GM21423 (cell line): ENCODE measurements at regions not wholly inside any gene's neighbourhood (a gene's known extent, or its start where the extent isn't known, plus 50 kb on each side); places are given as distances from the start of the nearest gene placed in this dataset.

Source experiments
- ATAC-seq: cut with Tn5 transposase; IDR thresholded peaks from one replicate; pipeline ENCODE4 v1.9.1; 2021; ENCODE audit warnings: mild to moderate bottlenecking, moderate library complexity; ENCODE audit not compliant: unreplicated experiment

DNA sequence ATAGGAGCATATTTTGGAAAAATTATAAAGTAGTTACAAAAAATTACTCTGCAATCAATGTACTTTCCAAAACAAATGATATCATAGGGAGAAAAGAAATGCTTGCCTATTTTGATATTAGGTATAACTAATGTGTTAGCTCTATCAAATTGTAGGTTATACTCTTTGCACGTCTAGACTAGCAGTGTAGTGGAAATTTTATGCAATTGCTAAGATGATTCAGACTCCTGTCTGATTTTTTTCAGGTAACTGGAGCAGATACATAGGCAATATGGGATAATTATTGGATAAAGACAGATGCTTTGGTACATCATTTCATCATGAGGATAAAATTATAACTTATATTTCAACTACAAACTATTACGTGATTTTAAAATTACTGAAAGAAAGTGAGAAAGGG, 918.3 kb downstream of the EPHA4 start:
- no peak for ATAC-seq

DNA sequence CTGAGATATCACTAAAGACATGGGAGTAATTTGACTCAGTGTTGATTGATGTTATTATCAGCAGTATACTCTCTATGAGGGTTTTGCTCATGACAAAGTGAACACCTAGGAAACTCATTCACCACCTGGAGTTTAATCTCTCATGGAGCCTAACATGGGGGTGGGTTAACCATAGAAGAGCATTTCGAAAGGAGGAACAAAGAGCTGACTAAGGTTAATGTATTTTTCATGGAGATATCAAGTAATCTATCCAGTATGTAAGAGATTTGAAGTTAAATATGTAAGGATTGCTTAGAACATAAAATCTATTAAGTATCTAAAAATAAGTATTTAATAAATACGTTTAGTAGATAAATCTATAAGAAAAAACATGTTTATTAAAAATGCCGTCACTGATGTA, 917.8 kb downstream of the EPHA4 start:
- no peak for ATAC-seq

DNA sequence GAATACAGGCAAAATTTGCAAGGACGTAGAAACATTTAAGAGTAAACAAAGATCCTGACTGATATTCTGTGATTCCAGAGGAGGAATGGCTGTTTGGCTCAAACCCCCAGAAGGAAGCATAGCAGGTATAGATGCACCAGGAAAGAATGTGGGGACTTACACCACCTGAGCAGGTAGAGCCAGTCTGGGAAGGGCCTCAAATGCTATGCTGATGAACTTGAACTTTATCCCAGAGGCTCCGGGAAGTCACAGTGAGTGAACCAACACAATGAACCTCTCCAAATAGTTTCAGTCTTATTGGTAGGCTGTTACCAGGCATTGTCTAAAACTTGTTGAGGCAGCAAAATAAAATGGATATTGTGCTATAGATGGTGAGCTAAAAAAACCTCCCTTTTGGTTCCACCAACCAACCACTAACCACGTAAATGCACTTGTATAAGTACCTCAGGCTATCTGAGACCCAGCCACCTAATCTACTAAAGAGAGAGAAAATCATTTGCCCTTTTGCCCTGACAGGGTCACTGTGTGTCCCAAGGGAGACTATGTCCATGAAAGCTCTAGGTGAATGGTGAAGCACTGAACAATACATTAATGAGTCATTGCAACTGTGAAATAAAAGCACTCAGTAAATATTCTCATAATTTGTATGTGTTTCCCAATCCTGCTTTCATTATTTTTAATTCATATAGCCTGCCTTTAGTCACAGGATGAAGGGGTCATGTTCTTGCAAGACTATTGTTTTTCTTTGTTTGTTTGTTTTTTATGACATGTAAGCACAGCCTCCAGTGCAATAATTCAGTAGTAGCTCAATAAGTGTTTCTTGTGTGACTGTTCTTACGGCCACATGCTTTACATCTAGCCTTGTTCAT, 911.6 kb downstream of the EPHA4 start:
- no peak for ATAC-seq

DNA sequence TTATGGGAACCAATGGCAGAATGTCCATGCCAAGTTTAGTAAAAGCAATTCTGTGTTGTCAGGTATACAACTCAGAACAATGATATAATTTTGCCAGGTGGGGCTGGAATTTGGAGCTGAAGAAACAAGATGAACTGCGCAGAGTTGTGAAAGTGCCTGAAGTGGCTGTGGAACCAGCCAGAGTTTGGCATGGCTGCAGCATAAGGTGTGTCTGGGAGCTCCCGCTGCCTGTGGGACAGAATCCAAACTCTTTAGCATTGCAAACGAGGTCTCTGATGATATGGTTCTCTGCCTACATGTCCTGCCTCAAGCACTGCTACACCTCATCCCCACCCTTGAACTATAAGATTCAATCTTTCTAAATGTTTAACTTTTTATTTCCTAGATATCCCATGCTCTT, 909.7 kb downstream of the EPHA4 start:
- ATAC-seq, result no peak

DNA sequence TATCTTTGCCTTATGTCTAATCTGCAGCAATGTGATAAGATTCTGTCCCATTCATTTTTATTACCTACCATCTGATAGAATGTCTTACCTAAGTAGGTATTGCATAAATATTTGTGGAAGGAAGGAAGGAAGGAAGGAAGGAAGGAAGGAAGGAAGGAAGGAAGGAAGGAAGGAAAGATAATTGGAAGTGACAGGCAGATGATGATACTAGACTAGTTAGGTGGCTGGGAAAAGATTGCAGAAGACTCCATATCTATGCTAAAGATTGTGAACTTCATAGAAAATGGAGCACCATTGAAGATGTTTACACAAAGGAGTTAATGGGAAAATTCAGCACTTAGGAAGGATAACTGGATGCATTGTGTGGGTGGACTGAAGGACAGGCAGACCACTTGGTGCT, 909.0 kb downstream of the EPHA4 start:
- ATAC-seq, result no peak

DNA sequence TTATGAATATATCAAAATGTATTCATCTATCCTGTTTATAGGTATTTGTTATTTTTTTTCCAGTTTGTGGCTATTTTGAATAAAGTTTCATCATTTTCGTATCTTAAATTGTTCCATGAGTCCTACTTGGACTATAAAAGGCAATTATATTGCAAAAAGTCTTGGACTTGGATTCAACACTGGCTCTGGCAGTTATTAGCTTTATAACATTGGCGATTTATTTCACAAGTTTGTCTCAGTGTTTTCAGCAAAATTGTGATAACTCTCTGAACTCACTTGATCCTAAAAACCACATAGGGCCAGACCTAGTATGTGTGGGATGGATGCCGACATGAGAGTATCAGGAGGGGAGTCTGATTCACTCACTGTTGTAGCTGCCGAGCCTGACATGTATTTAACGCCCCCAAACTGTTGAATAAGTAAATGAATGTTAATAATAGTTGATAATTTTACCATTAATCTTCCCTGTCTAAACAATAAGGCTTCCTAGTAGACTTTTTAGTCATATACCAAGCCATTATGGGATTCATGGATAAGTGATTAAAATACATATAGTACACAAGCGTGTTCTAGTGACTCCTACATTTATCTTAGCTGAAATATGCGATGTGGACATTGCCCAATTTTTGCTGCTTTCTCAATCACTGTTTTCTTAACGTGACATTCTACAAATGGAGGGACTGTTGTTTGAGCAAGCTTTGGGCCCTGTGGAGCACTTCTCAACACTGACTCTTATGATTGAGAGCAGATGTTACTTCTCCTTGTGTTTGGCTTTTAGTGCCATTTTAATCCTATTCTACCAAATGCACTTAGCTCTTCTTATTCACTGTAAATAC, 907.6 kb downstream of the EPHA4 start:
- no peak for ATAC-seq

DNA sequence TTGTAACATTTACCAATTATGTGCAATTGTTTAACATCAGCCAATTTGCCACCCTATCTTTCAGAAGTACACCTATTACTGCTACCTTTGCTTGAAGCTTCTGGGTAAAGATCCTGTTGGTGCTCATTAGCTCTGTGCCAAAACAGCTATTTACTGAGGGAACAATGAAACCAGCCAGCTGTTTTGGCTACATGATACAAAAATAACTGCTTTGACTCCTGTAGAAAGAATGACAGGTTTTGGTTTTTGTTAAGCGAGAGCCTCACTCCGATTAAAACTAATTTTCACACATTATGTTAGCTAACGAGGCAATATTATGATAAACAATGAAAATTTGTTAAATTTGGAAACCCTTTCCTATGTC, 907.0 kb downstream of the EPHA4 start:
- no peak for ATAC-seq

DNA sequence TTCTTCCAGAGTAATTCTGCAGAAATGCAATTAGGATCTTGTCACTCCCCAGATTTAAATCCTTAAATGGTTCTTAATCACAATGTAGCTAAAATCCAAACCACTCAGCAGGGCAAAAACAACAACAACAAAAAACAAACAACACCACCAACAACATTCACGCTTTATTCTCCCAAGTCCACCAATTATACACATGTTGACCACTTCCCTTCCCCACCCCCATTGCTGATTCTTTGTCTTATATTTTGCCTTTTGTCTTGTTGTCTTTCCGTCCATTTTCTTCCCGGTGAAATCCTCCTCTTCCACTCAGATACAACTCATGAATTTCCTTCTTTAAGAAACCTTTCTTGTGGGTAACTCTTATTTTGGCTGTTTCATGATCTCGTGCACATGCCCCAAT, 902.8 kb downstream of the EPHA4 start:
- ATAC-seq, result no peak

DNA sequence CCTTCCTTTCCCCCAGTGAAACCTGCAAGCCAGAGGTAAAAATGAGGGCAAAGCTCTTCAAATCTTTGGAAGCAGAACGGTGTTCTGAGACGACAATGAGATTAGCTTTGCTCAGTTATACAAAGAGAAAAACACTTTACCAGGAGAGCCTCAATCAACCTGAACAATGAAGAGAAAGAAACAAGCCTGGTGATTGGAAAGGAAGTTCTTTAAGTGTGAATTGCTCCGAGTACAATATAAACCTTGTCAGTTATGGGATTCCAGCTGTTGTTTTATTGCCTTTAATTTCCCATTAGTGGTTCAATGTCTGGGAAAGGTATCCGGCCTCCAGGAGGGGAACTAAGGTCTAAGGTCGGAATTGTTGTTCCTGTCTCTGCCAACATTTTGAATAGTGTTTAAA, 901.6 kb downstream of the EPHA4 start:
- ATAC-seq, result no peak

DNA sequence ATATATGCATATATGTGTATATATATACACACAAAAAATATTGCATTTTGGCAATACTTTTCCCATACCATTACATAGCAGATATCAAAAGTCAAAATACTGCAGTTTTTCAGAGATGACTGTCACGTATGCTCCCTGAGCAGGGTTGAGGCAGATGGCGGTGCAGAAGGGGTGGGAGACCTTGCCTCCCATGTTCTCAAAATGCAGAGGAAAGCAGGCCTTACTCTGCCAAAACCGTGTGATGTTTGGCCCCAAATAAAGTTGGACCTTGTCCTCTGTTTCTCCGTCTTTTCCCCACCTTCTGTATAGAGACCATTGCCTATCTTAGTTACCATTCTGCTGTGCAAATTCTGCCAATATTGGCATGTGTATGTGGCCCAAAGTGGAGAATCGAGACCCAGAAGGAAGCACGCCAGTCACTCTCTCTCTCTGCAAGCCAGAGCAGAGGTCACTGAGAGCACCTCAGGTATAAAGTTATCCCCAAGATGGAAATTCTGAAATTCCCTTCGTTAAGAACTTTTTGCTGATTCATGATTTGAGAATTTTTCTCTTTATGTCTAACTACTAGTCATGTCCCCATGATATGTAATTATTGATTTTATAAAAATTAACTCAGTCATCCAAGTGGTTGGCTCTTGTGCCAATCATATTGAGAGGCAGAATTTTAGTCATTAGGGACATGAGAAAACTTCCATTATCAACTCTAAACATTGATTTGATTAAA, 898.8 kb downstream of the EPHA4 start:
- no peak for ATAC-seq

DNA sequence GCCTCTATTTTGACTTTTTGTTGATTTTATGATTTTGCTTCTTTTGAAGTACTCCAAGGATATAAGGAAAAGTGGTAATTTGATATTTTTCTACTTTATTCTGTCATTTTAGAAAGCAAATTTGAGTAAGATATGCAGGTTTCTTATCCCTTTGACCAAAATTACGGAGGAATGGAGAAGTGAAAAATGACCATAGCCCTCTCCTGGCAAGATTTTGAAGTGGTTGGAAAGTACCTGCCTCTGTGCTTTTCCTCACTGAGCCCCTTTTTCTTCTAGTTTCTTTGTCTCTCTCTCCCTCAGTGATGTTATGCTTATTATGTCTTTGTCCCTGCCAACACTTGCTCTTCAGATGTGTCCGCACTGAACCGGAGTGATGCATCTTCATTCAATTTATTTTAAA, 898.1 kb downstream of the EPHA4 start:
- peak; percentile 71 for ATAC-seq

DNA sequence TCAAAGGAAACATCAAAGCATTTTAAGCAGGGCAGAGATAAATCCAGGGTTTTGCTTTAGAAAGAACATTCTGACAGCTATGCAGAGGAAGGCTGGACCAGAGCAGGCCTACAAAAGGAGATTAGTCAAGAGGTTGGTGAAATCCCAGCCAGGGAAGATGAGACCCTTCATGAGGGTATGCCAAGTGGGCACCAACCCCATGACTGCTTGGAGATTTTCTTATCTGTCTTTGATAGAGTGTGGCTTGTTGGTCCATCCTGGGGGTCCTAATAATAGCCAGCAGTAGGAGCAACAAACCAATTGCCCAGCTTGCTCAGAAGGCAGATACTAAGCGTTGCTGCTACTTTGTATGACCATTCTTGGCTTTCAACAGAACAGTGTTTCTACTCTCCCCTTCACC, 895.4 kb downstream of the EPHA4 start:
- ATAC-seq, result no peak

DNA sequence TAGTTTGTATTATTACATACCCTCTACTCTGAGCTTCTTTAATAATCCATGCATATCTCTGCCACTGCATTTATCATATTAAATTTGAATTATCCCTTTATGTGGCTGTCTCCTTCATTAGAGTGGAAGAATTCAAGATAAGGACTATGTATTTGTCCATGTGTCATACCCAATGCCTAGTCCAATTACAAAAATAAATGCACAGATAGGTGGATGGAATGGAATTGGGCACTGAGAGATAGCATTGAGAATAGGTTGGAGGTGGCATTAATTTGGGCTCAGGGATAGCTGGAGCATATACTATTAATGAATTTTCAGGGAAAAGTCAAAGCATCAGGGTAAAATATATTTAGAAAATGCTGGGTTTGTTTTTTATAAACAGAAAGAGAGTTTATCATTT, 893.2 kb downstream of the EPHA4 start:
- ATAC-seq, result no peak

DNA sequence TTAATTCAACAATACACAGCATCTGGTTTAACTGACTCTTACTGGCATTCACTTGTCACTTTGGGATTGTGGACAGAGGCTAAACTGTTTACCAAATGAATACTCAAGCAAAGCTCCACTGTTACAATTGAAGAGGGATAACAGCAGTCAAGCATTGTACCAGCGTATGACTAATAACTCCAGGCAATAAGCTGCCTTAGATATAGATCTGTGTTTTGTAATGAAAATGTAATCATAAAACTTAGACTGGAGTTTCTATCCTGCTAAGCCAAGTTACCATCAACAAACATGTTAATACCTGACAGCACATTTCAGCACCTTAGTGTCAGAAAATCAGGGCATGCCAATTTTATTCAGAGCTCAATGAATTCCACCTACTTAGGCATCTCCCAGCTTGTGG, 889.5 kb downstream of the EPHA4 start:
- no peak for ATAC-seq

DNA sequence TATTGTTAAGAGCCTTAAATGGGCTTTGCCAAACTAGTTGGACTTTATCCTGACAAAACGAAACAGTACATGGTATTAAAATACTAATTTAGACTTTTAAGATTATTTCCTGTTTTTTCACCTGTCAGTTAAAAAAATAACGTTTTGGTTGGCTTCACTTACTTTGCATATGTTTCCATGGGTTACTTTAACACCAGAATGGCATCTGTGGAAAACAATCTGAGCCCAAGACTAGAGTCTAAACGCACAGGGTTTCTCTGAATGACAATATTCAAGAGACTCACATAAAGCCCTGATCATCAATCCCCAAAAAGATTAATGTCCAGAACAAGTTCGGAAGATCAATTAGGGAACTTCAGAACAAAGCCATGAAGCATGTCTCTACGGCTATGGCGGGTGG, 888.0 kb downstream of the EPHA4 start:
- no peak for ATAC-seq

DNA sequence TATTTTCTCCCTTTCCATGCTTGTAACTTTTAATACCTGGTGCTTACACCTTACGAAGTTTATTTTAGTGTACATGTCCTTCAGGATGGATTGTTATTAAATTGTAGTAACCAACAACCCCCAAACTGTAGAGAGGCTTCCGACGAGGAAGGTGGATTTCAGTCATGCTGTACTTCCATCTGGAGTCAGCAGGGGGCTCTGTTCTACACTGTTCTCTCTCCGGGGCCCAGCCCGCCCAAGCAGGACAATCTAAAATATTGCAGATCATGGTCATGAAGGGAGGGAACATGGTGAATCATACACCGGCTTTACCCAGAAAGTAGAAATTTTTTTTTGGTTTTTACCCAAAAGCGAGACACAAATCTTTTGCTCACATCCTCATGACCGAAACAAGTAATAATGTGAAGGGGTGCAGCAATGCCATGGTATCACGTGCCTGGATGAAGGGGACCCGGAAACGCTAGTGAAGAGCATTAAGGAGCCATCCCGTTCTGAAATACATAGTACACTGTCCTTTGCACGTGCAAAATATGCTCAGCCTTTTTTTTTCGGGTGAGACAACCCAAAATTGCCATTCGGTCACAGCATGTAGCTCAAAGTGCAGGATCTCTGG, 884.8 kb downstream of the EPHA4 start:
- peak; percentile 89 for ATAC-seq

DNA sequence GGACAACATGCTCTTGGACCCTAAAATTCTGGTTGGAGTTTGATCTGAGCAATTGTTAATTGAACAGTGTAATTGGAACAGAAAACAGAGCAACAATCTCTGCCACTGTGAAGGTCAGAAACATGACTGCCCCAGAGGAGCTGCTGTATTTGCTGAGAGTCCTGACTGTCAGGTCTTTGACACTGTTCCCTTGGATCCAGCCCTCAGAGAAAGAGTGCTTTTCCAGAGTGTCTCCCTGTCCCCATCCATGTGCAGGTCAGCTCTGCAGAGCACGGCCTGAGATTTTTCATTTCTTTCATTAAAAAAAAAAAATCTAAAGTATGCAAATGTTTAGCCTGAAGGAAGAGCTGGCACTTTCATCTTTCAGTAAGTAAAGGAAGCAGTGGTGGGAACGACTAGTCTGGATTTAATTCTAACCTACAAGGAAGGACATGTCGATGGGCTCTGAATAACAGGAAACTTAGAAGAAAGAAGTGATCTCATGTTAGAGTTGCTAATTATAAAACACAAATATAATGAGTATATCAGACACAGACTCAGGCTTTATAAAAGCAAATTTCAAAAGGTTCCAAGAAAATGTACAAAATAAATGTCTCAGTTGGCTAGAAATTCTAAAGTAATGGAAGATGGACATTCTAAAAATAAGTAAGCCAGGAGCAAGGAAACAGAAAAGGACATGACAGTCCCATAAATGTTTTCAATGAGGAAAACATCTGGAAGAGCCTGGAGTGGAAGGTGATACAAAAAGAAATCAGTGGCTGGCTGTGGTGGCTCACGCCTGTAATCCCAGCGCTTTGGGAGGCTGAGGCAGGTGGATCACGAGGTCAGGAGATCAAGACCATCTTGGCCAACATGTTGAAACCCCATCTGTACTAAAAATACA, 876.5 kb downstream of the EPHA4 start:
- no peak for ATAC-seq

DNA sequence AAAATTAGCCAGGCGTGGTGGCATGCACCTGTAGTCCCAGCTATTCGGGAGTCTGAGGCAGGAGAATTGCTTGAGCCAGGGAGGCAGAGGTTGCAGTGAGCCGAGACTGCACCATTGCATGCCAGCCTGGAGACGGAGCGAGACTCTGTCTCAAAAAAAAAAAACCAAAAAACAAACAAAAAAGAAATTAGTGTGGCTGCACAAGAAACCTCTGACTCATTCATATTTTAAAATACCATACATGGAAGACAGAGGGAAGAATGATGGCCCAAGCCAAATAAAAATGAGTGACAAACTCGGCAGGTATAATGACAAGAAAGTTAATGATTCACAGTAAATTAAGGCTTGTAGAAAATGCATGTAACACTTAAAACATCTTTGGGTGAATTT, 875.8 kb downstream of the EPHA4 start:
- ATAC-seq, result no peak

DNA sequence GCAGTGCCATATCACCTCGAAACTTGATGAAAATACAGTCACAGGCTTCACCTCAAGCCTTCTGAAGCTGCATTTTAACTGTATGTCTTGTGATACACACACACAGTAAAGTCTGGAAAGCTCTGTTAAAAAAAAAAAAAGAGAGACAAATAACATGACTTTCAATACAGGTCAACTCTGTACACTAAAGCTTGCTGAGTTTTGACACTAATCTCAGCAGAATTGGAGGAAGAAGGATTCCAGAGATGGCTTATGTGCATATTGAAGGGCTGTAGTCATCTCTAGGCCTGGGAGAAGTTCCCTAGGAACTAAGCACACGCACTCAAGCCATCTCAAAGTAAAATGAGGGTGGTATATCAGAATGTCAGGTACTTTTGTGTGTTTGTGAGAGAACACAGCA, 875.1 kb downstream of the EPHA4 start:
- no peak for ATAC-seq

DNA sequence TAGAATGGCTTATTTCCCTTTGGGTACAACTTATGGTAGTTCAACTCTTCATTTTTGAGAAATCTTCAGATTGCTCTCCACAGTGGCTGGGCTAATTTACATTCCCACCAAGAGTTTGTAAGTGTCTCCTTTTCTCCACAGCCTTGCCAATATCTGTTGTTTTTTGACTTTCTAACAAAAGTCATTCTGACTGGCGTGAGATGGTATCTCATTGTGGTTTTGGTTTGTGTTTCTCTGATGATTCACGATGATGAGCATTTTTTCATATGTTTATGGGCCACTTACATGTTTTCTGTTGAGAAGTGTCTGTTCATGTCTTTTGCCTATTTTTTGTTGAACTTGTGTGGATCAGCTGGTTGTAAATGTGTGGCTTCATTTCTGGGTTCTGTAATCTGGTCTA, 871.0 kb downstream of the EPHA4 start:
- no peak for ATAC-seq
